ENCODE measurements at regions not wholly inside any gene's neighbourhood (a gene's known extent, or its start where the extent isn't known, plus 50 kb on each side); places are given as distances from the start of the nearest gene placed in this dataset.

DNA sequence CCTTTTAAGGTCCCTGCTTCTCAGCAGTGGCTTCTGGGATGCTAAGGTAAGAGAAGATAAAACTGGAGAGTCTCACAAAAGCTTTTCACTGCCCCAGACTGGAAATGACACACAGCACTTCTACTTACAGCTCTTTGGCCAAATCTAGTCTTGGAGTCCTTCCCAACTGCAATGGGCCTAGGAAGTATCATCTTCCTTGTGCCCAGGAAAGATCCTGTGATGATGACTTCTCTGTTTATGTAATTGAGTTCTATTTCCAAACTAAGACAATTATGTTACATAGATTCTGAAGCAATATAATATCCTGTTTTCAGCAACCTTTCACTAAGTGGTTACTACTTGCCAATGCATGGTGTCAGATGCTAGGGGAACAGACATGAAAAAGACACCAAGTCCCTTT, 234.1 kb downstream of the PTEN start:
- H3K9me3 ChIP-seq (ENCODE audit: control insufficient read depth, insufficient read depth, low read length) = peaks cover 3% of the 10 kb centered on the region; the same call in 1 of the 2 replicates
- no peaks in the 10 kb centered on the region for H3K9me2 ChIP-seq (replicated peaks; ENCODE audit: control insufficient read depth, low read length)
- no peaks in the 10 kb centered on the region for H3K79me2 ChIP-seq (ENCODE audit: control insufficient read depth, low read length)
- H3K4me3 ChIP-seq (ENCODE audit: low read length) = no peak overlapping the region
- peaks cover 59% of the 10 kb centered on the region for H3K4me1 ChIP-seq (ENCODE audit: control insufficient read depth, low read length)
- H4K20me1 ChIP-seq (ENCODE audit: control insufficient read depth, insufficient read depth, low read depth, low read length) = no peaks in the 10 kb centered on the region
- no peaks in the 10 kb centered on the region for H3K36me3 ChIP-seq (ENCODE audit: control insufficient read depth, low read length)
- H3F3A ChIP-seq (ENCODE audit: control insufficient read depth, insufficient read depth) = peaks cover 2% of the 10 kb centered on the region; the same call in 1 of the 2 replicates
- no peak overlapping the region for H3K27ac ChIP-seq (ENCODE audit: low read depth, low read length)
- TF ChIP-seq EZH2phosphoT487 (IDR thresholded peaks at IDR 0.05; ENCODE audit: borderline replicate concordance, low read length) = no peak
- TF ChIP-seq, protein P1, sequence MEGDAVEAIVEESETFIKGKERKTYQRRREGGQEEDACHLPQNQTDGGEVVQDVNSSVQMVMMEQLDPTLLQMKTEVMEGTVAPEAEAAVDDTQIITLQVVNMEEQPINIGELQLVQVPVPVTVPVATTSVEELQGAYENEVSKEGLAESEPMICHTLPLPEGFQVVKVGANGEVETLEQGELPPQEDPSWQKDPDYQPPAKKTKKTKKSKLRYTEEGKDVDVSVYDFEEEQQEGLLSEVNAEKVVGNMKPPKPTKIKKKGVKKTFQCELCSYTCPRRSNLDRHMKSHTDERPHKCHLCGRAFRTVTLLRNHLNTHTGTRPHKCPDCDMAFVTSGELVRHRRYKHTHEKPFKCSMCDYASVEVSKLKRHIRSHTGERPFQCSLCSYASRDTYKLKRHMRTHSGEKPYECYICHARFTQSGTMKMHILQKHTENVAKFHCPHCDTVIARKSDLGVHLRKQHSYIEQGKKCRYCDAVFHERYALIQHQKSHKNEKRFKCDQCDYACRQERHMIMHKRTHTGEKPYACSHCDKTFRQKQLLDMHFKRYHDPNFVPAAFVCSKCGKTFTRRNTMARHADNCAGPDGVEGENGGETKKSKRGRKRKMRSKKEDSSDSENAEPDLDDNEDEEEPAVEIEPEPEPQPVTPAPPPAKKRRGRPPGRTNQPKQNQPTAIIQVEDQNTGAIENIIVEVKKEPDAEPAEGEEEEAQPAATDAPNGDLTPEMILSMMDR (IDR thresholded peaks at IDR 0.05; ENCODE audit: low read depth, low read length, poor library complexity, severe bottlenecking) = no peak
- H3K27me3 ChIP-seq (ENCODE audit: control insufficient read depth, low read length) = no peaks in the 10 kb centered on the region
- H3K4me2 ChIP-seq (ENCODE audit: low read length) = no peak overlapping the region

DNA sequence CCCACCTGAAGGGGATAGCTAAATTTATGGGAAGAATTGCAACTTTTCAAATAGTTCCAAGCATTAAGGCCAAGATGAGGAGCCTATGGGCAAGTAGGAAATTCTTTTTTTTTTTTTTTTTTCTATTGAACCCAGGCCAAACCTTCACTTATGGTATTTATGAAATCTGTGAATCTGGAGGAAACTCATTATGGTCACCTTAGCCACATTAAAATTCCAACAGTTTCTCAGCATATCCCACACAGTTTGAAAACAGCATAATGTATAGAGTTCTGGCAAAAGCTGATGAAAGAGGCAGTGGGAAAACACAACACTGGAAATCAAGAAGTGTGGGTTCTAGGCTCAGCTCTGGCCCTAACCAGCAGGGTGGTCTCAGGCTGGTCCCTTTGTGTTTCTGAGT, 236.9 kb downstream of the PTEN start:
- H3K27me3 ChIP-seq (ENCODE audit: control insufficient read depth, low read length) = no peaks in the 10 kb centered on the region
- no peaks in the 10 kb centered on the region for H3K79me2 ChIP-seq (ENCODE audit: control insufficient read depth, low read length)
- H3K9me3 ChIP-seq (ENCODE audit: control insufficient read depth, insufficient read depth, low read length) = peaks cover 3% of the 10 kb centered on the region; the same call in 1 of the 2 replicates
- 0 out of 2 replicates have a peak, but pooled peaks cover 3% of the 10 kb centered on the region for H3K36me3 ChIP-seq (ENCODE audit: control insufficient read depth, low read length)
- H3K4me2 ChIP-seq (ENCODE audit: low read length) = no peak overlapping the region
- H3K4me1 ChIP-seq (ENCODE audit: control insufficient read depth, low read length) = peaks cover 57% of the 10 kb centered on the region
- no peaks in the 10 kb centered on the region for H4K20me1 ChIP-seq (ENCODE audit: control insufficient read depth, insufficient read depth, low read depth, low read length)
- no peaks in the 10 kb centered on the region for H3K9me2 ChIP-seq (replicated peaks; ENCODE audit: control insufficient read depth, low read length)
- TF ChIP-seq, protein P1 (IDR thresholded peaks at IDR 0.05; ENCODE audit: low read depth, low read length, poor library complexity, severe bottlenecking) = no peak
- TF ChIP-seq EZH2phosphoT487 (IDR thresholded peaks at IDR 0.05; ENCODE audit: borderline replicate concordance, low read length) = no peak
- peaks cover 2% of the 10 kb centered on the region; the same call in 1 of the 2 replicates for H3F3A ChIP-seq (ENCODE audit: control insufficient read depth, insufficient read depth)
- no peak overlapping the region for H3K27ac ChIP-seq (ENCODE audit: low read depth, low read length)
- H3K4me3 ChIP-seq (ENCODE audit: low read length) = no peak overlapping the region

DNA sequence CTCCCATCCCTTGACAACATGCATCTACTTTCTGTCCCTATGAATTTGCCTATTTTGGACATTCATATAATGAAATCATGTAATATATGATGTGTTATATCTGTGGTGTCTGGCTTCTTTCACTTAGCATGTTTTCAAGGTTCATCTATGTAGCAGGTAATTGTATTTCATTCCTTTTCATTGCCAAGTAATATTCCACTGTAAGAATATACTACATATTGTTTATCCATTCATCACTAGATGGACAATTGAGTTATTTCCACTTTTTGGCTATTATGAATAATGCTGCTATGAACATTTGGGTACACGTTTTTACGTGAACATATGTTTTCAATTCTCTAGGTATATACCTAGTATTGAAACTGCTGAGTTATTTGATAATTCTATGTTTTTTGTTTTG, 238.2 kb downstream of the PTEN start:
- Histone ChIP-seq H3K27me3 (ENCODE audit: control insufficient read depth, low read length) (no peaks in the 10 kb centered on the region), H4K20me1 (ENCODE audit: control insufficient read depth, insufficient read depth, low read depth, low read length) (no peaks in the 10 kb centered on the region), H3K4me3 (ENCODE audit: low read length) (no peak overlapping the region), H3K79me2 (ENCODE audit: control insufficient read depth, low read length) (no peaks in the 10 kb centered on the region), H3K27ac (ENCODE audit: low read depth, low read length) (no peak overlapping the region), H3K4me1 (ENCODE audit: control insufficient read depth, low read length) (peaks cover 61% of the 10 kb centered on the region), H3K9me3 (ENCODE audit: control insufficient read depth, insufficient read depth, low read length) (peaks cover 3% of the 10 kb centered on the region; the same call in 1 of the 2 replicates), H3K9me2 (replicated peaks; ENCODE audit: control insufficient read depth, low read length) (no peaks in the 10 kb centered on the region), H3K4me2 (ENCODE audit: low read length) (no peak overlapping the region), H3K36me3 (ENCODE audit: control insufficient read depth, low read length) (0 out of 2 replicates have a peak, but pooled peaks cover 3% of the 10 kb centered on the region), H3F3A (ENCODE audit: control insufficient read depth, insufficient read depth) (peaks cover 2% of the 10 kb centered on the region; the same call in 1 of the 2 replicates)
- no peak for TF ChIP-seq EZH2phosphoT487 (IDR thresholded peaks at IDR 0.05; ENCODE audit: borderline replicate concordance, low read length)
- TF ChIP-seq, protein P1 (IDR thresholded peaks at IDR 0.05; ENCODE audit: low read depth, low read length, poor library complexity, severe bottlenecking) = no peak

Data from DOHH2 (cell line).